WTC11 (cell line): ENCODE measurements at regions not wholly inside any gene's neighbourhood (a gene's known extent, or its start where the extent isn't known, plus 50 kb on each side); places are given as distances from the start of the nearest gene placed in this dataset.

ENCODE experiments used
- ATAC-seq: fragments of 200-7000 bp; cut with Tn5 transposase; 2 replicates; pipeline ENCODE4 v1.10.0; 2021; ENCODE audit warnings: mild to moderate bottlenecking, moderate library complexity
- CTCF ChIA-PET: fragments of 300-600 bp; sonication (Branson Sonifier 250); formaldehyde crosslinking; loops from one replicate; lab custom pipeline; 2021; ENCODE audit warnings: antibody characterized with exemption; lab: Charles Lee
- POLR2A ChIA-PET: fragments of 350-600 bp; sonication (Branson Sonifier 250); formaldehyde crosslinking; loops from one replicate; lab custom pipeline; 2021; ENCODE audit warnings: antibody characterized with exemption; lab: Charles Lee
- DNase-seq: peaks from one replicate; pipeline ENCODE4 v3.0.0; 2021; ENCODE audit warnings: low spot score
- H3K27ac Mint-ChIP-seq: 2 replicates; pipeline ENCODE4 v1.8.0; 2021; ENCODE audit warnings: mixed read lengths
- H3K27me3 Mint-ChIP-seq: 2 replicates; pipeline ENCODE4 v1.8.0; 2021; ENCODE audit warnings: low read depth, mild to moderate bottlenecking, moderate library complexity, mixed read lengths
- H3K36me3 Mint-ChIP-seq: 2 replicates; pipeline ENCODE4 v1.8.0; 2021; ENCODE audit warnings: mixed read lengths
- H3K4me1 Mint-ChIP-seq: 2 replicates; pipeline ENCODE4 v1.8.0; 2022; ENCODE audit warnings: mixed read lengths
- H3K4me3 Mint-ChIP-seq: 2 replicates; pipeline ENCODE4 v1.8.0; 2021; ENCODE audit warnings: mild to moderate bottlenecking, moderate library complexity, mixed read lengths
- H3K9me3 Mint-ChIP-seq: 2 replicates; pipeline ENCODE4 v1.8.0; 2021; ENCODE audit warnings: mixed read lengths
- CREM ChIP-seq: sonication (generic); formaldehyde crosslinking; IDR thresholded peaks from 2 replicates; pipeline ENCODE4 v1.8.1; 2022; ENCODE audit warnings: mild to moderate bottlenecking, missing genetic modification reagents, moderate library complexity
- FOXJ3 ChIP-seq: sonication (generic); formaldehyde crosslinking; IDR thresholded peaks from 2 replicates; pipeline ENCODE4 v1.9.0; 2021; ENCODE audit warnings: missing genetic modification reagents, mild to moderate bottlenecking, borderline replicate concordance
- FOXK1 ChIP-seq: sonication (generic); formaldehyde crosslinking; IDR thresholded peaks from 2 replicates; pipeline ENCODE4 v1.8.0; 2022; ENCODE audit warnings: mild to moderate bottlenecking, moderate library complexity, missing genetic modification reagents
- GABPB1 ChIP-seq: sonication (generic); formaldehyde crosslinking; IDR thresholded peaks from 2 replicates; pipeline ENCODE4 v1.8.1; 2023; ENCODE audit warnings: mild to moderate bottlenecking, missing genetic modification reagents
- GRHL2 ChIP-seq: fragments of 250-450 bp; sonication (Bioruptor Pico); IDR thresholded peaks from 2 replicates; pipeline ENCODE4 v1.8.0; 2022; ENCODE audit warnings: mild to moderate bottlenecking, moderate library complexity; ENCODE audit not compliant: insufficient replicate concordance, severe bottlenecking
- GTF2I ChIP-seq: fragments of 250-450 bp; sonication (Bioruptor Pico); conservative IDR thresholded peaks from 2 replicates; pipeline ENCODE4 v1.4.0; 2021; ENCODE audit warnings: mild to moderate bottlenecking
- PRRX2 ChIP-seq: fragments of 250-450 bp; sonication (Bioruptor Pico); IDR thresholded peaks from 2 replicates; pipeline ENCODE4 v1.8.0; 2021; ENCODE audit warnings: mild to moderate bottlenecking
- RELA ChIP-seq: sonication (generic); formaldehyde crosslinking; IDR thresholded peaks from 2 replicates; pipeline ENCODE4 v1.8.1; 2022; ENCODE audit warnings: missing genetic modification reagents, mild to moderate bottlenecking, borderline replicate concordance
- RORB ChIP-seq: fragments of 250-450 bp; sonication (Bioruptor Pico); IDR thresholded peaks from 2 replicates; pipeline ENCODE4 v1.9.0; 2021; ENCODE audit warnings: mild to moderate bottlenecking
- SOX15 ChIP-seq: fragments of 250-450 bp; sonication (Bioruptor Pico); IDR thresholded peaks from 2 replicates; pipeline ENCODE4 v1.9.0; 2021; ENCODE audit warnings: mild to moderate bottlenecking
- SP1 ChIP-seq: sonication (generic); formaldehyde crosslinking; conservative IDR thresholded peaks from 2 replicates; pipeline ENCODE4 v1.8.1; 2022; ENCODE audit warnings: missing genetic modification reagents
- TEAD4 ChIP-seq: sonication (generic); formaldehyde crosslinking; IDR thresholded peaks from 2 replicates; pipeline ENCODE4 v1.8.0; 2022; ENCODE audit warnings: mild to moderate bottlenecking, missing genetic modification reagents
- TP53 ChIP-seq: sonication (generic); formaldehyde crosslinking; IDR thresholded peaks from 2 replicates; pipeline ENCODE4 v1.8.1; 2023; ENCODE audit warnings: mild to moderate bottlenecking, missing genetic modification reagents
- ZNF219 ChIP-seq: sonication (generic); formaldehyde crosslinking; IDR thresholded peaks from 2 replicates; pipeline ENCODE4 v1.8.0; 2023; ENCODE audit warnings: missing genetic modification reagents, mild to moderate bottlenecking, borderline replicate concordance
- ZNF232 ChIP-seq: sonication (generic); formaldehyde crosslinking; IDR thresholded peaks from 2 replicates; pipeline ENCODE4 v1.8.0; 2022; ENCODE audit warnings: mild to moderate bottlenecking, missing genetic modification reagents
- ZNF317 ChIP-seq: sonication (generic); formaldehyde crosslinking; IDR thresholded peaks from 2 replicates; pipeline ENCODE4 v1.8.1; 2023; ENCODE audit warnings: low read depth, mild to moderate bottlenecking, moderate library complexity, missing genetic modification reagents, borderline replicate concordance
- ZNF423 ChIP-seq: fragments of 250-450 bp; sonication (Bioruptor Pico); IDR thresholded peaks from 2 replicates; pipeline ENCODE4 v2.1.2; 2022; ENCODE audit warnings: mild to moderate bottlenecking, moderate library complexity
- ZNF671 ChIP-seq: fragments of 250-450 bp; sonication (Bioruptor Pico); IDR thresholded peaks from 2 replicates; pipeline ENCODE4 v1.8.0; 2021; ENCODE audit warnings: mild to moderate bottlenecking
- TF ChIP-seq, protein P1 (sequence below): fragments of 250-450 bp; sonication (Bioruptor Pico); IDR thresholded peaks from 2 replicates; pipeline ENCODE4 v1.9.0; 2021; ENCODE audit warnings: mild to moderate bottlenecking
- TF ChIP-seq, protein P2 (sequence below): fragments of 250-450 bp; sonication (Bioruptor Pico); IDR thresholded peaks from 2 replicates; pipeline ENCODE4 v1.8.0; 2021; ENCODE audit warnings: mild to moderate bottlenecking
- TF ChIP-seq, protein P3 (sequence below): sonication (generic); formaldehyde crosslinking; IDR thresholded peaks from 2 replicates; pipeline ENCODE4 v1.8.1; 2023; ENCODE audit warnings: mild to moderate bottlenecking, missing genetic modification reagents
- TF ChIP-seq, protein P4 (sequence below): sonication (generic); formaldehyde crosslinking; IDR thresholded peaks from 2 replicates; pipeline ENCODE4 v1.8.1; 2022; ENCODE audit warnings: mild to moderate bottlenecking, missing genetic modification reagents, moderate library complexity, borderline replicate concordance
- TF ChIP-seq, protein P5 (sequence below): sonication (generic); formaldehyde crosslinking; IDR thresholded peaks from 2 replicates; pipeline ENCODE4 v1.8.1; 2023; ENCODE audit warnings: mild to moderate bottlenecking, missing genetic modification reagents, moderate library complexity
- TF ChIP-seq, protein P6 (sequence below): fragments of 250-450 bp; sonication (Bioruptor Pico); IDR thresholded peaks from 2 replicates; pipeline ENCODE4 v1.9.0; 2021; ENCODE audit warnings: moderate library complexity, mild to moderate bottlenecking, inconsistent platforms, borderline replicate concordance

DNA sequence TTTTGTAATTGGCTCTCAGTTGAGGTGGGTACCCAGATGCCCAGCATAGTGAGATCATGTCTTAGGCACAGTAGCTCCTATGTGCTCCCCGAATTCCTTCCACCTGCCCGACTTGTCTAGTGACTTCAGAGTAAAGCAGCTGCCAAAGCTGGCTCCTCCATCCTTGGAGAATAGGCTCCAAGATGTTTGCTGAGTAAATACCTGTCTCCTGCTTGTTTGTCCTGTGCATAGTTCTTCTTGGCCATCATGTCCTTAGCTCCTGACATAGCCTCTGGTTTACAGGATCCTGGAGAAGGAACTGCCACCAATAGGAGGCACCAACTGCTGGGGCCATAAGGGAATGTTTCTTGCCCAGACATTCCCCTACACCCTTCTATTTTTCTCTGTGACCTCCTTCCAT, 52.6 kb upstream of the CISTR start (continued):
- TF ChIP-seq ZNF317 (CRISPR knock-in tag) (no peak), GRHL2 (CRISPR knock-in tag) (no peak), ZNF219 (CRISPR knock-in tag) (no peak), ZNF671 (no peak), SP1 (CRISPR knock-in tag) (no peak), RELA (no peak), FOXK1 (CRISPR knock-in tag) (no peak), CREM (no peak), ZNF423 (CRISPR knock-in tag) (no peak)
- TF ChIP-seq, protein P1, sequence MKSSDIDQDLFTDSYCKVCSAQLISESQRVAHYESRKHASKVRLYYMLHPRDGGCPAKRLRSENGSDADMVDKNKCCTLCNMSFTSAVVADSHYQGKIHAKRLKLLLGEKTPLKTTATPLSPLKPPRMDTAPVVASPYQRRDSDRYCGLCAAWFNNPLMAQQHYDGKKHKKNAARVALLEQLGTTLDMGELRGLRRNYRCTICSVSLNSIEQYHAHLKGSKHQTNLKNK = no peak
- TF ChIP-seq, protein P2, sequence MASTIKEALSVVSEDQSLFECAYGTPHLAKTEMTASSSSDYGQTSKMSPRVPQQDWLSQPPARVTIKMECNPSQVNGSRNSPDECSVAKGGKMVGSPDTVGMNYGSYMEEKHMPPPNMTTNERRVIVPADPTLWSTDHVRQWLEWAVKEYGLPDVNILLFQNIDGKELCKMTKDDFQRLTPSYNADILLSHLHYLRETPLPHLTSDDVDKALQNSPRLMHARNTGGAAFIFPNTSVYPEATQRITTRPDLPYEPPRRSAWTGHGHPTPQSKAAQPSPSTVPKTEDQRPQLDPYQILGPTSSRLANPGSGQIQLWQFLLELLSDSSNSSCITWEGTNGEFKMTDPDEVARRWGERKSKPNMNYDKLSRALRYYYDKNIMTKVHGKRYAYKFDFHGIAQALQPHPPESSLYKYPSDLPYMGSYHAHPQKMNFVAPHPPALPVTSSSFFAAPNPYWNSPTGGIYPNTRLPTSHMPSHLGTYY (CRISPR knock-in tag) = no peak
- TF ChIP-seq, protein P3, sequence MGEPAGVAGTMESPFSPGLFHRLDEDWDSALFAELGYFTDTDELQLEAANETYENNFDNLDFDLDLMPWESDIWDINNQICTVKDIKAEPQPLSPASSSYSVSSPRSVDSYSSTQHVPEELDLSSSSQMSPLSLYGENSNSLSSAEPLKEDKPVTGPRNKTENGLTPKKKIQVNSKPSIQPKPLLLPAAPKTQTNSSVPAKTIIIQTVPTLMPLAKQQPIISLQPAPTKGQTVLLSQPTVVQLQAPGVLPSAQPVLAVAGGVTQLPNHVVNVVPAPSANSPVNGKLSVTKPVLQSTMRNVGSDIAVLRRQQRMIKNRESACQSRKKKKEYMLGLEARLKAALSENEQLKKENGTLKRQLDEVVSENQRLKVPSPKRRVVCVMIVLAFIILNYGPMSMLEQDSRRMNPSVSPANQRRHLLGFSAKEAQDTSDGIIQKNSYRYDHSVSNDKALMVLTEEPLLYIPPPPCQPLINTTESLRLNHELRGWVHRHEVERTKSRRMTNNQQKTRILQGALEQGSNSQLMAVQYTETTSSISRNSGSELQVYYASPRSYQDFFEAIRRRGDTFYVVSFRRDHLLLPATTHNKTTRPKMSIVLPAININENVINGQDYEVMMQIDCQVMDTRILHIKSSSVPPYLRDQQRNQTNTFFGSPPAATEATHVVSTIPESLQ (CRISPR knock-in tag) = no peak

DNA sequence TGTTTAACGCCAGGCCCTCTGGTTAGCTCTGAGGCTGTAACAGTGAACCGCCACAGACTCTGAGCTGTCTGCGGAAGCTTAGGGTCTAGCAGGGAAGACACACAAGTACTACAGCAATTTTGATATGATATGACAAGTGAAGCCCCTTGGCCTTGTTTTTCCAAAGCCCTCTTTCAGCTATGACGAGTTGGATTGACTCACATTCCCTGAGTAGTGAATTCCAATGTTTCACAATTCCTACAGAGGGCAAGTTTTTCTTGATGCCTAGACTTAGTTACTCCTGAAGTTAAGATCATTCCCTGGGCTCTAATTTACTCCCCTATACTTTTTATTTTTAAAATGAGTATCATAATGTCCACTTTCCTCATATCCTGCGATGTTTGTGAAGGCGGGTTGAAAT, 53.3 kb upstream of the CISTR start:
- CTCF ChIA-PET = interaction anchor here (0.8 to 4.3 kb wide), 8 partner anchors 13 to 103 kb away, joined by 3 to 20 read pairs (median 4); no protein-coding TSS in a partner anchor
- H3K4me3 Mint-ChIP-seq = no peak overlapping the region
- POLR2A ChIA-PET = no interaction called here

DNA sequence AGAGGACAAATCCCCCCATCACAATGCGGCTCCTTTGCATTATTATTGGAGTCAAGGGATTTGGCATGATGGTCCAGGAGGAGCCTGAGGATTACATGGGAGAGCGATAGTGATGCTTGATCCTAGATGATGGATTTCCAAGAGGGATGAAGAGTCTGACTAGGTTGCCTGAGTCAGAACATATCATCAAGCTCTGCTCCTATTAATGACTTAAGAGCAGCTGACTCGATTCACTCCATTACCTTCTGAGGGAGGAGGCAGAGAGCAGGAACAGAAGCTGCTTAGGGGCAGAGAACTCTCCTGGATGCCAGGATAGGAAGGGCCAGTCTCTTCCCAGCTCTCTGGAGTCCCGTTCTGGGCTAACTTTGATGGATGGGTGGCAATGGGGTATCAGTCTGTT, 54.0 kb upstream of the CISTR start:
- DNase-seq (no peak), ATAC-seq (no peak)
- Mint-ChIP-seq H3K4me3 (no peak overlapping the region), H3K4me1 (peaks cover 16% of the 10 kb centered on the region), H3K36me3 (no peaks in the 10 kb centered on the region), H3K27me3 (peaks cover 15% of the 10 kb centered on the region), H3K27ac (no peak overlapping the region), H3K9me3 (no peaks in the 10 kb centered on the region)
- CTCF ChIA-PET = interaction anchor here (1.1 to 4.3 kb wide), 8 partner anchors 13 to 104 kb away, joined by 3 to 12 read pairs (median 4); no protein-coding TSS in a partner anchor
- POLR2A ChIA-PET = no interaction called here
- TF ChIP-seq RORB (CRISPR knock-in tag) (no peak), TP53 (CRISPR knock-in tag) (no peak), GTF2I (CRISPR knock-in tag) (no peak), GABPB1 (CRISPR knock-in tag) (no peak), SOX15 (CRISPR knock-in tag) (no peak), TEAD4 (CRISPR knock-in tag) (no peak), ZNF232 (CRISPR knock-in tag) (no peak), FOXJ3 (CRISPR knock-in tag) (no peak)
- TF ChIP-seq, protein P3 (CRISPR knock-in tag) = no peak
- TF ChIP-seq, protein P4, sequence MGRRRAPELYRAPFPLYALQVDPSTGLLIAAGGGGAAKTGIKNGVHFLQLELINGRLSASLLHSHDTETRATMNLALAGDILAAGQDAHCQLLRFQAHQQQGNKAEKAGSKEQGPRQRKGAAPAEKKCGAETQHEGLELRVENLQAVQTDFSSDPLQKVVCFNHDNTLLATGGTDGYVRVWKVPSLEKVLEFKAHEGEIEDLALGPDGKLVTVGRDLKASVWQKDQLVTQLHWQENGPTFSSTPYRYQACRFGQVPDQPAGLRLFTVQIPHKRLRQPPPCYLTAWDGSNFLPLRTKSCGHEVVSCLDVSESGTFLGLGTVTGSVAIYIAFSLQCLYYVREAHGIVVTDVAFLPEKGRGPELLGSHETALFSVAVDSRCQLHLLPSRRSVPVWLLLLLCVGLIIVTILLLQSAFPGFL (CRISPR knock-in tag) = no peak
- TF ChIP-seq, protein P5, sequence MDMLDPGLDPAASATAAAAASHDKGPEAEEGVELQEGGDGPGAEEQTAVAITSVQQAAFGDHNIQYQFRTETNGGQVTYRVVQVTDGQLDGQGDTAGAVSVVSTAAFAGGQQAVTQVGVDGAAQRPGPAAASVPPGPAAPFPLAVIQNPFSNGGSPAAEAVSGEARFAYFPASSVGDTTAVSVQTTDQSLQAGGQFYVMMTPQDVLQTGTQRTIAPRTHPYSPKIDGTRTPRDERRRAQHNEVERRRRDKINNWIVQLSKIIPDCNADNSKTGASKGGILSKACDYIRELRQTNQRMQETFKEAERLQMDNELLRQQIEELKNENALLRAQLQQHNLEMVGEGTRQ = no peak

More for the DNA sequence above, 53.3 kb upstream of the CISTR start:
- no peak for ATAC-seq
- Mint-ChIP-seq H3K27ac (no peak overlapping the region), H3K9me3 (no peaks in the 10 kb centered on the region), H3K27me3 (peaks cover 19% of the 10 kb centered on the region), H3K4me1 (peaks cover 16% of the 10 kb centered on the region), H3K36me3 (no peaks in the 10 kb centered on the region)
- DNase-seq = no peak
- TF ChIP-seq FOXK1 (CRISPR knock-in tag) (no peak), SP1 (CRISPR knock-in tag) (no peak), PRRX2 (CRISPR knock-in tag) (no peak)
- TF ChIP-seq, protein P6, sequence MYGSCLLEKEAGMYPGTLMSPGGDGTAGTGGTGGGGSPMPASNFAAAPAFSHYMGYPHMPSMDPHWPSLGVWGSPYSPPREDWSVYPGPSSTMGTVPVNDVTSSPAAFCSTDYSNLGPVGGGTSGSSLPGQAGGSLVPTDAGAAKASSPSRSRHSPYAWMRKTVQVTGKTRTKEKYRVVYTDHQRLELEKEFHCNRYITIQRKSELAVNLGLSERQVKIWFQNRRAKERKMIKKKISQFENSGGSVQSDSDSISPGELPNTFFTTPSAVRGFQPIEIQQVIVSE (CRISPR knock-in tag) = no peak
